ENCODE measurements at regions not wholly inside any gene's neighbourhood (a gene's known extent, or its start where the extent isn't known, plus 50 kb on each side); places are given as distances from the start of the nearest gene placed in this dataset.

DNA sequence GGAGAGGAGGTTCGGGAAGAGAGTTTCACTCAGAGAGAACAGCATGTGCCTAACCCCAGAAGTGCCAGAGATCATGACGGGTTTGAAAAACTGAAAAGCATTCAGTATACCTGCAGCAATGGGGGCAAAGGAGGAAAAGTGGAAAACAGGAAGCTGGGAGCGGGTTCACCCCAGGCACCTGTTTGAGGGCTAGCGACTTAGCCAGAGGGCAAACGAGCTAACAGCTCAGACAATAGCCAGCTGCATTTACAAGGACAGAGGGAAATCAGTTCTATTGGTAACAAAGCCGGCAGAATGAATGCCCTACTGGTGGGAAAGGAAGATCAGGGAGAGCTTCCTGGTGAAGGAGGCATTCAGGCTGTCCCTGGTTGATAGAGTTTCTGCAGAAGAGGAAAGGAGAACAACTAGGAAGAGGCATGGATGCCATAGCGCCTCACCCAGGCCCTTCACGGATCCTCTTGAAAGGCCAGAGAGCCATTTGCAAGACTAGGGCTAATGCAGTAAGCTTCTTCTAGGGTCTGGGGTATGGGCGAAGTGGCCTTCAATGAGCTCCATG lies 141.7 kb upstream of the ADRA1B start:
- Histone ChIP-seq H3K9me3 (replicated peaks; ENCODE audit: control insufficient read depth, insufficient read depth, low read depth, low read length) (no peaks in the 10 kb centered on the region), H3K4me2 (ENCODE audit: insufficient read depth, low read length) (no peak overlapping the region), H3K79me2 (ENCODE audit: control insufficient read depth, insufficient read depth, low read length) (no peaks in the 10 kb centered on the region), H3K9ac (ENCODE audit: insufficient read depth in 1 of 2, low read depth in 2 of 2, low read length in 2 of 2) (no peak overlapping the region), H3K4me3 (no peak overlapping the region), H3K27me3 (ENCODE audit: control insufficient read depth in 2 of 2, insufficient read depth in 2 of 2, low read length in 2 of 2) (peaks cover 9 to 30% of the 10 kb centered on the region in 2 experiments; a peak in 4 of 5 replicates), H3K27ac (ENCODE audit: extremely low read depth, low read depth, low read length) (no peak overlapping the region), H3K9me1 (ENCODE audit: control insufficient read depth, insufficient read depth, low read length) (no peaks in the 10 kb centered on the region), H2AFZ (ENCODE audit: low read depth, low read length) (no peak overlapping the region), H4K20me1 (replicated peaks; ENCODE audit: control insufficient read depth, insufficient read depth, low read length) (no peaks in the 10 kb centered on the region), H3K36me3 (ENCODE audit: control insufficient read depth, insufficient read depth, low read length) (no peaks in the 10 kb centered on the region), H3K4me1 (replicated peaks in 1 of 2; ENCODE audit: control insufficient read depth in 2 of 2, insufficient read depth in 2 of 2, low read length in 2 of 2) (peaks cover 0 to 12% of the 10 kb centered on the region in 2 experiments; a peak in 3 of 5 replicates)
- under 1% methylated on average over 9 of the region's 9 CpGs for WGBS (ENCODE audit: insufficient coverage, low coverage, missing lambda C conversion rate)
- BruUV-seq (replicated peaks) = no TSS peak
- TF ChIP-seq BRD9 (IDR thresholded peaks at IDR 0.05; ENCODE audit: low read depth, partially characterized antibody) (no peak), ZFP36 (IDR thresholded peaks at IDR 0.05; ENCODE audit: low read depth, low read length, partially characterized antibody) (peak; percentile 71)
- TF ChIP-seq, protein P1, sequence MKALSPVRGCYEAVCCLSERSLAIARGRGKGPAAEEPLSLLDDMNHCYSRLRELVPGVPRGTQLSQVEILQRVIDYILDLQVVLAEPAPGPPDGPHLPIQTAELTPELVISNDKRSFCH (CRISPR knock-in tag; IDR thresholded peaks at IDR 0.05) = no peak
- TF ChIP-seq, protein P1 (tag; IDR thresholded peaks at IDR 0.05) = no peak
- no peak for ATAC-seq
- POLR2A ChIA-PET = no interaction called here
- CTCF ChIA-PET (ENCODE audit: low intra/inter-chr PET ratio) = no interaction called here
- FAIRE-seq = no peak
- intact Hi-C loops (cut with micrococcal nuclease) = loop anchor here (10.0 kb wide), 1 partner anchor 260 kb away; no protein-coding TSS in a partner anchor
- in situ Hi-C loops (cut with MboI) = no loop called here
- no peak for DNase-seq (ENCODE audit: extremely low read depth in 1 of 4, low spot score in 3 of 4)

DNA sequence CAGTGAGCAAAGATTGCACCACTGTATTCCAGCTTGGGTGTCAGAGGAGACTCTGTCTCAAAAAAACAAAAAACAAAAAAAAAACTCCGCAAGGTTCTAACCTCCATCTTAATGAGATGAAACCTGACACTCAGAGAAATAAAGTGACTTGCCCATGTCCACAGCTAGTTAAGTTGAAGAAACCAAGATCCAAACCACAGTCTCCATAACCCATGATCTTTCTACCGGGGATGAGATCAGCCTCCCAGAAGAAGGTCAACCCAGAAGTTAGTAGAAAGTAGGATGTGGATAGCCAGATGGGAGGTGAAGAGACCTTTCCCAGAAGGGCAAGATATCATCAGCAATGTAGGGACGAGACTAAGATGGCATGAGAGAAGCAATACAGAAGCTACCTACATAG lies 140.4 kb upstream of the ADRA1B start:
- ATAC-seq (no peak), DNase-seq (ENCODE audit: extremely low read depth in 1 of 4, low spot score in 3 of 4) (no peak), FAIRE-seq (no peak)
- Histone ChIP-seq H3K79me2 (ENCODE audit: control insufficient read depth, insufficient read depth, low read length) (no peaks in the 10 kb centered on the region), H3K27me3 (ENCODE audit: control insufficient read depth in 2 of 2, insufficient read depth in 2 of 2, low read length in 2 of 2) (peaks cover 9 to 30% of the 10 kb centered on the region in 2 experiments; a peak in 4 of 5 replicates), H3K27ac (ENCODE audit: extremely low read depth, low read depth, low read length) (no peak overlapping the region), H3K9me1 (ENCODE audit: control insufficient read depth, insufficient read depth, low read length) (no peaks in the 10 kb centered on the region), H3K9me3 (replicated peaks; ENCODE audit: control insufficient read depth, insufficient read depth, low read depth, low read length) (no peaks in the 10 kb centered on the region), H2AFZ (ENCODE audit: low read depth, low read length) (no peak overlapping the region), H4K20me1 (replicated peaks; ENCODE audit: control insufficient read depth, insufficient read depth, low read length) (no peaks in the 10 kb centered on the region), H3K4me2 (ENCODE audit: insufficient read depth, low read length) (no peak overlapping the region), H3K9ac (ENCODE audit: insufficient read depth in 1 of 2, low read depth in 2 of 2, low read length in 2 of 2) (no peak overlapping the region), H3K4me3 (no peak overlapping the region), H3K36me3 (ENCODE audit: control insufficient read depth, insufficient read depth, low read length) (no peaks in the 10 kb centered on the region), H3K4me1 (replicated peaks in 1 of 2; ENCODE audit: control insufficient read depth in 2 of 2, insufficient read depth in 2 of 2, low read length in 2 of 2) (peaks cover 0 to 12% of the 10 kb centered on the region in 2 experiments; a peak in 3 of 5 replicates)
- BruUV-seq (replicated peaks) = no TSS peak
- in situ Hi-C loops (cut with MboI) (no loop called here), intact Hi-C loops (cut with micrococcal nuclease) (loop anchor here (10.0 kb wide), 1 partner anchor 261 kb away; no protein-coding TSS in a partner anchor)
- ChIA-PET POLR2A (no interaction called here), CTCF (ENCODE audit: low intra/inter-chr PET ratio) (no interaction called here)
- 14% methylated on average over 3 of the region's 3 CpGs for WGBS (ENCODE audit: insufficient coverage, low coverage, missing lambda C conversion rate)
- TF ChIP-seq, protein P2, sequence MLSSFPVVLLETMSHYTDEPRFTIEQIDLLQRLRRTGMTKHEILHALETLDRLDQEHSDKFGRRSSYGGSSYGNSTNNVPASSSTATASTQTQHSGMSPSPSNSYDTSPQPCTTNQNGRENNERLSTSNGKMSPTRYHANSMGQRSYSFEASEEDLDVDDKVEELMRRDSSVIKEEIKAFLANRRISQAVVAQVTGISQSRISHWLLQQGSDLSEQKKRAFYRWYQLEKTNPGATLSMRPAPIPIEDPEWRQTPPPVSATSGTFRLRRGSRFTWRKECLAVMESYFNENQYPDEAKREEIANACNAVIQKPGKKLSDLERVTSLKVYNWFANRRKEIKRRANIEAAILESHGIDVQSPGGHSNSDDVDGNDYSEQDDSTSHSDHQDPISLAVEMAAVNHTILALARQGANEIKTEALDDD (IDR thresholded peaks at IDR 0.05) = peak; percentile 78
- TF ChIP-seq, protein P3, sequence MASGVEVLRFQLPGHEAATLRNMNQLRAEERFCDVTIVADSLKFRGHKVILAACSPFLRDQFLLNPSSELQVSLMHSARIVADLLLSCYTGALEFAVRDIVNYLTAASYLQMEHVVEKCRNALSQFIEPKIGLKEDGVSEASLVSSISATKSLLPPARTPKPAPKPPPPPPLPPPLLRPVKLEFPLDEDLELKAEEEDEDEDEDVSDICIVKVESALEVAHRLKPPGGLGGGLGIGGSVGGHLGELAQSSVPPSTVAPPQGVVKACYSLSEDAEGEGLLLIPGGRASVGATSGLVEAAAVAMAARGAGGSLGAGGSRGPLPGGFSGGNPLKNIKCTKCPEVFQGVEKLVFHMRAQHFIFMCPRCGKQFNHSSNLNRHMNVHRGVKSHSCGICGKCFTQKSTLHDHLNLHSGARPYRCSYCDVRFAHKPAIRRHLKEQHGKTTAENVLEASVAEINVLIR (CRISPR knock-in tag; IDR thresholded peaks at IDR 0.05) = no peak
